ENCODE measurements at regions not wholly inside any gene's neighbourhood (a gene's known extent, or its start where the extent isn't known, plus 50 kb on each side); places are given as distances from the start of the nearest gene placed in this dataset.
"Not testable (repeated sequence)": the region's sequence is repeated elsewhere in the genome, so short reads cannot be mapped to it uniquely, and the experiment has no call there.

DNA sequence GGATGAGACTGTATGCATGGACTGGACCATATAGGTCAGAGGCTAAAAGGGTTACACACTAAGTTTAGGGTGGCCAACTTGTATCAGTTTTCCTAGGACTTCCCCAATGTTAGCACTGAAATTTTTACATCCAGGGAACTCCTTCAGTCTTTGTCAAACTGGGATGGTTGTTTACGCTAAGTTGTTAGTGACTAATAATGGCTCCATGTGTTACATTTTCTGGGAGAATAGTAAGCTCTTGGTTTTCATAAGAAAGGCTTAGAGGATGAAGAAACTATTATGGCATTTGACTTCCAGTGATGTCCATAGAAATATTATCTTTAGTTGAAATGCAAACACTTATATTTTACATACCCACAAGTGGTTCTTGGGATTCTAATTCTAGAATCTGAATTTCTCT is 57.9 kb upstream of the ST3GAL6 start:
- DNase-seq (ENCODE audit: low read depth): peak; percentile 55

DNA sequence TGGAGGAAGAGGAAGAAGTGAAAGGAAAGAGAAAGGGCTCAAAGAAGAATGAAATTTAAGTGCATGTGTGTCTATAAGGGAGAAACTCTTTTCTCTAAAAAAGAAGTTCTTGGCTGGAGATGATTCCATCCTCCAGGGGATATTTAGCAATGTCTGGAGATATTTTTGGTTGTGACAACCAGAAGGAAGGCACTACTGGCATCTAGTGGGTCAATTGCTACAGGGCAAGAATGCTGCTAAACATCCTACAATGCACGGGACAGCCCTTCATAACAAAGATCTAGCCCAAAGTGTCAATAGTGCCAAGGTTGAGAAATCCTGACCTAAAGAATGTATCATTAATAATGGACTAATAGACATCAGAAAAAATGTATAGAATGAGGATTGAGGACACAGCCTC is 57.4 kb upstream of the ST3GAL6 start:
- DNase-seq (ENCODE audit: low read depth): peak; percentile 45

DNA sequence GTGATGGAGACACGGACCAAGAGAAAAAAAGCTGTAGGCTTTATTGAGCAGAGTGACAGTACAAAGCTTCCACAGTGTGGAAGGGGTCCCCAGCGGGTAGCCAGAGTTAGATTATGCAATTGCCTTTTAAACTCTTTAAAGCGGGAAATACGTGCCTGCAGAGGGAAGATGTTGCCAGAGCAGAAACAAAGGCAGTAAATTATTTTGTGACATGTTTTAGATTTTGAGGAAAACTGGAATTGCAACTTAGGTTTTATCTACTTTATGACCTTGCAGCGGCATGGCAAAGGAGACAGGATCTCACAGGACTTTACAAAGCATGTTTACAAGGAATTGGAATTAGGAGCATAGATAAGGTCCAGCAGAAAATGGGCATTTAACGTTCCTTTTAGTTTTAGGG is 54.5 kb upstream of the ST3GAL6 start:
- not testable (repeated sequence) for DNase-seq (ENCODE audit: low read depth)

DNA sequence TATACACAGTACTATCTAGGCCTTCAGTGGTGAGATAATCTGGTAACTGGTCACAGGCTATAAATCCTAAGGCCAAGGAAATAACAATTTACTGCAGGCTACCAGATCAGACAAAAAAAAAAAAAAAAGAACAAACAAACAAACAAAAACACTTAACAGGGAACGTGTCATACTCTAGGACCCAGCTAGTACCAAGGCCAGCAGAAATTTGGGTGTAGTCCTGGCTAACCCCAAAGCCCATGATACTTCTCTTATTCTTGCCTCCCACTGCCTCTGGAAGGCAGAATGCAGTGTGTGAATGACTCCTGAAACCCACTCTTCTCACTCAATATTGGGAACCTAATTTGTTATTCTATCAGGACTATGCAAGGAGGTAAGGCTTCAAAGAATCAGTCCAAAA is 53.7 kb upstream of the ST3GAL6 start:
- DNase-seq (ENCODE audit: low read depth): no peak

DNA sequence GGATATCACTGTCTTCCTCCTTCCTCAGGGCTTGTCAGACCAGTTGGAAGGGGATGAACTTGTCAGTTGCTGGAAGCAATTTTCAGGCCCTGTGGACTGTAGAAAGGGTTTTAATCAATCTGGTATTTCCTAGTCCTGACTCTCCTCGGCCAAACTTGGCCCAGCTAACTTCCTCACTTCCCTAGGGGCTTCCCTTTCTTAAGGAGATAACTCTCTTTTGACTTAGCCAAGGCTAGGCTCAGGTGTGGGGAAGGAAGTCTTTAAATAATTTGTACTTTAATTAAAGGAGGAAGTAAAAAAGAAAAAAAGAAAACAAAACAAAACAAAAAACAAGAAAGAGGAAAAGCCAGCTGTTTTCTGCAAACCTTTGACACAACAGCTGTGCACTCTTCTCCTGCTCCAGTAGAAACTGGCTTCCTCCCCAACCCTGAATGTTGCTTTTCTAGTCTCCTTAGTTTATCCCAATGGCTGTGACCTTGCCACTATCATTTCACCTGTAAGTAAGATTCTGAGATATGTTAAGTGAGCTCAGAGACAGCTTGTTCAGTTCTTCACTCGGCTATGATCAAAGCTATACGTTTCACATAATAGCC is 53.0 kb upstream of the ST3GAL6 start:
- DNase-seq (ENCODE audit: low read depth): no peak

DNA sequence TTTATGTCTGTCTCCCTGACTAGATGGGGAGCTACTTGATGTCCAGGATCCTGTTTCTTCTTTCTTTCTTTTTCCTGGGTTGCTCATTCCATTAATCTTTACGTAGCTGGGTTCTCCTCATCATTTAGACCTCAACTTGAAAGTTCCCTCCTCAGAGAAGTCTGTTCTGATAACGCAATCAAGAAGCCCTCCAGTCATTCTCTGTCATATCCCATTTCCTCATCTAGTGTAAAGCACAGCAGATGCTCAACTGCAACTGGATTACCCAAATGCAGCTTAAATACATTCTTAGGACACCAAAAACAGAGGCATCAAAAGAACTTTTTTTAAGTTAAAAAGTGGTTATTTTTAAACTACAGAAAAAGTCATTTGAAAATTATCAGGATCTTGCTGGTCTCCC is 51.7 kb upstream of the ST3GAL6 start:
- no peak for DNase-seq (ENCODE audit: low read depth)

DNA sequence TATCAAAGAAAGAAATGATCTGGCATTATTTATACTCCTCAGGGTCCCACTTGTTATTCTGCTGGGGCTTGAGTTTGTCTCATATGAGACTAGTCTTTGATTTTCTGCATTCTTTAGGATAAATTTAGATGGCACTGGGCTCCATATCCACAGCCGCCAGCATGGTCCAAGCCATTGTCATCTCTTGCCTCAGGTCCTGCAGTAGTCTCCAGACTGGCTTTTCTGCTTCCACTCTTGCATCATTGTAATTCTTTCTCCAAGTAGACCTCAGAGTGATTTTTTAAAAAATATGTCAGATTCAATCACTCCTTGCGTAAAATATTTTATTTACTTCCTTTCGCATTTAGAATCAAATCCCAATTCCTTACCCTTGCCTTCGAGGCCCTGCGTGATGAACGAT is 50.4 kb upstream of the ST3GAL6 start:
- no peak for DNase-seq (ENCODE audit: low read depth)

DNA sequence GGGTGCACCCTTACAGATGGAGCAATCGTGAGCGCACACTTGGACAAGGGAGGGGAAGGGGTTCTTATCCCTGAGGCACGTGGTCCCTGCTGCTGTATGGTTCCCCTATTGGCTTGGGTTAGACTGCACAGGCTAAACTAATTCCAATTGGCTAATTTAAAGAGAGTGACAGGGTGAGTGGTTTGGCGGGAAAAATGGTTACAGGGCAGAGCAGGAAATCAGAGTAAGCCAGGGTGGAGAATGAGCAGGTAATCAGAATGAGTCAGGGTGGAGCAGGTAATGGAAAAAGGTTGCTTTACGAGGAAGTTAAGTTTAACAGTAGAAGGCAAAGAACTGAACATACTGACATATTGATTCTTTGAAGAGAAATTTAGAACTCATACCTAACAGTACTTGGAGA is 49.8 kb upstream of the ST3GAL6 start:
- not testable (repeated sequence) for DNase-seq (ENCODE audit: low read depth)
